ENCODE measurements at regions not wholly inside any gene's neighbourhood (a gene's known extent, or its start where the extent isn't known, plus 50 kb on each side); places are given as distances from the start of the nearest gene placed in this dataset.
"Not testable (repeated sequence)": the region's sequence is repeated elsewhere in the genome, so short reads cannot be mapped to it uniquely, and the experiment has no call there.

- no peak for DNase-seq
Measured at GRCh38 chr4:148946271-148946670, 504.1 kb upstream of the NR3C2 start.

DNA sequence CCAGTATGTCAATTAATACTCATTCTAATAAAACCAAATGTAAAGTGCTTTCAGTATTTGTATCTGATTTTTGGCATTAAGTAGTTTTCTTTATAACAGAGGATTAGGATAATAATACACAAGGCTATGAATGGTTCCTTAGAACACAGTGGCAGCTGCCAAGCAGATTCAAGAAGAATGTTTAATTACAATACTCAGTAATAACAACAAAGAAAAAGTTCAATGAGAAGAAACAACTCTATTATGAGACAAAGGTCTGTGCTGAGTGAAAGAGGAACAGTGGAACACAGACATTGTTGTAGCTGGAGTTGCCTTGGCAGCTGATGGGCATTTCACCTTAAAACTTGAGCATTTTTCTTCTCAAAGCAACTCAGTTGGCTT is 502.6 kb upstream of the NR3C2 start:
- DNase-seq = no peak

DNA sequence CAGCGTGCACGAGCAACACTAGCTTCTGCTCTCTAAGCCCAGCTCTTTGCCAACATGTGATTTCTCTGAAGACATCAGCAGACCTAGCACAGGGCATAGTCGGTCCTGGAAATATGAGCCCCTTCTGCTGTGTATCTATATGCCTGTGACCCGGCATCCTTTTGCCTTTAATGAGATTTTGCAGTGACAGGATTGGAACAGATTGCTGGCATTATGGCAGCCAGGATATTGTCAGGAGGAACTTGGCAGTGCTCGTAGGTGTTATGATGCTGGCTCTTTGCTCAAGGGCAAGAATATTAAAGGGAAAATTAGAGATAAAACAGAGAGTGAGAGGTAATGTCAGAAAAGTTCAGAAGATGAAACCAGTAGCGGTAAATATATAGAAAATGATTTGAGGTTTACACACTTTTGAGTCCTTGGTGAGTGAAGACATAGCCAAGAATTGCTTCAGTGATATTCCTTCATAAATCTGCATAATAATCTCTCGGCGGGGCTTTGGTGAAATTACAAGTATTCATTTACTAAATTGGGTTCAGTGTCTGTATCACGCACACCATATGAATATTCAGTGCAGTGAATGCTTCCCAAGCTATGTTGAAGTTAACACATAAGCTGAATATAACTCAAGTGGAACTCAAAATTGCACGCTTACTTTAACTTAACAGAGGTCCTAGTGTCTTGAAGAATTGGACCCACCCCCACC is 502.1 kb upstream of the NR3C2 start:
- DNase-seq = no peak

- no peak for DNase-seq
Measured at GRCh38 chr4:148934926-148935578, 492.8 kb upstream of the NR3C2 start.

- no peak for DNase-seq
Measured at GRCh38 chr4:148926276-148927260, 484.4 kb upstream of the NR3C2 start.

DNA sequence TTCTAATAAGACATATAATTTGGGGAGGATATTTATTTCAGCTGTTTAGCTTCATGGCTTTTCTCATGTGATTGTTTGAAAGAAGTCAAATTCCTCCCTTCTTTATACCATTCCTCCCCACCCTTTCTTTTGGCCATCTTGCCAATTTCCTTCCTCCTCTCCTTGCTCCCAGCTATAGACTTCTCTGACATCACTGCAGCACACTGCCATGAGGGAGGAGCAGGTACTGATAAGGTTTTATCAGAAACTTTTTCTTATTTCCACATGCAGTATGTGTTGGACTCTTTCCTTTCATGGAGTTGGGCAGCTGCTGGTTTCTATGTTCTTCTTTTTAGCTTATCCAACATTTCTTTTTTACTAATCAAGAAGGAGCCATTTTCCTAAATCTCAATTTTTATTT is 481.7 kb upstream of the NR3C2 start:
- DNase-seq = no peak

GRCh38 chr4:148922497-148922896 is 480.3 kb upstream of the NR3C2 start:
- DNase-seq = no peak

DNA sequence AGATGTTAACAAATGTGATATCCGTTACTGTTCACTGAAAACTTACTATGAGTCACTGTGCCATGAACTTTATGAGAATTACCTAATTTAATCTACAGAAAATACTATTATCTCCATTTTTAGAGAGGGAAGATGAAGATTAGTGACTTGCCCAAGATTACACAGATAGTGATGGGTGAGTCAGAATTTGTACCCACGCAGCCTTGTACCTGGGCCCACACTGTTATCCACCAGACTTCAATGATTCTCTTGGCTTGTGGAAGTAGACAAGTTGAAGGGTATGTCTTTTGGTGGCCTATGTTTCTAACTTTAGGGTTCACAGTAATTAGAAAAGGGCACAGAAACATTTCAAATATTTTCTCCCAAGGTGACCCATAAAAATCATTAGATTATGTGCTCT is 472.5 kb upstream of the NR3C2 start:
- DNase-seq = no peak

- DNase-seq = no peak
Measured at GRCh38 chr4:148914301-148914700, 472.1 kb upstream of the NR3C2 start.

GRCh38 chr4:148903388-148903787 is 461.2 kb upstream of the NR3C2 start:
- DNase-seq = no peak

- no peak for DNase-seq
Measured at GRCh38 chr4:148901075-148901705, 459.0 kb upstream of the NR3C2 start.

GRCh38 chr4:148898139-148898538 is 455.9 kb upstream of the NR3C2 start:
- not testable (repeated sequence) for DNase-seq

DNA sequence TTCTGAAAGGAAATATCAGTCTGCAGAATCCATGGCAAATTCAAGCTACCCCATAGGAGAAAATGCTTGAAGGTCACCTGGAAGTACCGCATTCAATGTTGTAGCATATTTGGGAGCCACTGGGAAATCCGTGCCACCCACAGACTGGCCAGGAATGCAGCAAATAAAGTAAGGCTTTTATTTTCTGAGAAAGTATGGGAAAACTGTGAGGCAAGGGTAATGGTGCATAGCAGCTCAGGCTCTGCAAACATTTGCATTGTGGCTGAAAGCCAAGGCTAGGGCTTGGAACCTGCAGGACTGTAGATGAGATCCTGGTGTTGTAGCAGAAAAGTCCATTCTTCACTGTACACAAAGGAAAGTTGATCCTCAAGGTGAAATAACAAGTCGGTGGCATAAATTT is 450.9 kb upstream of the NR3C2 start:
- DNase-seq = no peak

- DNase-seq = no peak
Measured at GRCh38 chr4:148883891-148884290, 441.7 kb upstream of the NR3C2 start.

GRCh38 chr4:148883435-148883834 is 441.2 kb upstream of the NR3C2 start:
- no peak for DNase-seq

GRCh38 chr4:148881860-148882643 is 439.8 kb upstream of the NR3C2 start:
- no peak for DNase-seq

DNA sequence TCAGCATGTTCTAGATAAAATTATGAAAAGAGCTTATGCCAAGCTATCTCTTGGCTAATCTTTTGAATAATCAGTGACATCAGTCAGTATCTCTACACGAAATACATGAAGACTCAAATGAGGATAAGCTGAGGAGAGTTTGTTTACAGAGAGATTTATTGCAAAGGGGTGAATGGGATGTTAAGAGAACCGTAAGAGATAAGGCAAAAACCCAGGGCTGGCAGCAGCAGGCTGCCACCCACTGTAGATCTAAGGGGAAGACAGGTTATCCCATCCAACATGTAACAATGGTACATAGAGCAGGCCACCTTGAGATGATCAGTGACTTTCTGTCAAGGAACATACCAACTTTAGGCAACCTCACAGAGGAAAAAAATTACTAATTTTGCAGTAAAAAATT is 432.1 kb upstream of the NR3C2 start:
- DNase-seq = no peak

DNA sequence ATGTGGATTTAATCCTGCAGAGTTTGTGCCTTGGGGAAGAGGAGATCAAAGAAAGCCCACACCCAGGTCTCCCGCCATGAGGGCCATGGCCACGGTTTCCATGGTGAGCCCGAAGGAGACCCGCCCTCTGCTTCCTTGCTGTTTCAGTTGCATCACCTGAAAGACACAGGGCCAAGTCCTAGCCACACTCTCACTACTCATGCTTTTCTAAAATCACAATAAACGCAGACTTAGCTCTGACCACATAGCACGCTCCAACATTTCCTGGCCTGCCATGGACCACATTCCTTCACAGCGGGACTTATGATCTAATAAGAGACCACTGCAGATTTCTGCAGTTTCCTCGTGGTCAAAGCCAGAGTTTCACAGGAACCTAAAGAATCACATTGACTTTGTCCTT is 426.0 kb upstream of the NR3C2 start:
- no peak for DNase-seq

- DNase-seq = no peak
Measured at GRCh38 chr4:148866666-148867065, 424.5 kb upstream of the NR3C2 start.

- no peak for DNase-seq
Measured at GRCh38 chr4:148857973-148858534, 415.8 kb upstream of the NR3C2 start.

- DNase-seq = no peak
Measured at GRCh38 chr4:148857239-148857972, 415.2 kb upstream of the NR3C2 start.
